Stomach (tissue), 8 donors: ENCODE measurements at regions not wholly inside any gene's neighbourhood (a gene's known extent, or its start where the extent isn't known, plus 50 kb on each side); places are given as distances from the start of the nearest gene placed in this dataset.

ENCODE experiments used
- DNase-seq, 2 donors: peaks; one replicate each; pipeline versions ENCODE4 v3.0.0 to v3.0.0-alpha.2; 2013 to 2019
- H3K27ac ChIP-seq, 5 donors: fragments of 200-600 bp in 4 of 5; sonication (generic) in 4 of 5; one replicate each; pipeline ENCODE4 v1.5.1; 2013 to 2019; ENCODE audit warnings: mild to moderate bottlenecking in 1 of 5, moderate library complexity in 1 of 5
- H3K27me3 ChIP-seq, 3 donors: fragments of 200-600 bp; sonication (generic); one replicate each; pipeline ENCODE4 v1.5.1; 2017 to 2019; ENCODE audit warnings: mixed run types in 1 of 3
- H3K36me3 ChIP-seq, 4 donors: fragments of 200-600 bp; sonication (generic); 1 replicate in 3 of 4; 2 replicates in 1 of 4; pipeline ENCODE4 v1.5.1; 2016 to 2019
- H3K4me1 ChIP-seq, 4 donors: fragments of 200-600 bp; sonication (generic); one replicate each; pipeline ENCODE4 v1.5.1; 2016 to 2019
- H3K4me3 ChIP-seq, 4 donors: fragments of 200-600 bp; sonication (generic) in 3 of 4; one replicate each; pipeline ENCODE4 v1.5.1; 2016 to 2019; ENCODE audit warnings: mild to moderate bottlenecking in 1 of 4
- H3K9me3 ChIP-seq, 4 donors: fragments of 200-600 bp; sonication (generic); one replicate each; pipeline ENCODE4 v1.5.1; 2016 to 2019
- CTCF ChIP-seq, 7 experiments: fragments of 450-650 bp in 4 of 7; fragments of 200-600 bp in 3 of 7; sonication (generic) in 3 of 7; IDR thresholded peaks; one replicate each; pipeline ENCODE4 v1.5.1; 2016 to 2019; ENCODE audit warnings: antibody characterized with exemption in 7 of 7, control low read depth in 2 of 7, mild to moderate bottlenecking in 1 of 7
- EP300 ChIP-seq: sonication (generic); formaldehyde crosslinking; IDR thresholded peaks from one replicate; pipeline ENCODE4 v1.6.1; 2017; ENCODE audit warnings: antibody characterized with exemption
- POLR2A ChIP-seq, 4 donors: fragments of 450-650 bp; IDR thresholded peaks; one replicate each; pipeline ENCODE4 v1.6.1; 2016; ENCODE audit warnings: antibody characterized with exemption in 4 of 4, control low read depth in 2 of 4, mild to moderate bottlenecking in 1 of 4, moderate library complexity in 1 of 4
- POLR2AphosphoS5 ChIP-seq, 3 donors: sonication (generic); formaldehyde crosslinking; IDR thresholded peaks; one replicate each; pipeline ENCODE4 v1.6.1; 2016; ENCODE audit warnings: antibody characterized with exemption in 3 of 3
- WGBS, 5 donors: extraction: QIAGEN DNeasy Blood & Tissue Kit in 3 of 5; methylation state at CpG; one replicate each; pipeline versions ENCODE4 v1.1.5 to v1.1.7; 2013 to 2018; 5-methylcytosine and 5-hydroxymethylcytosine counted together
- intact Hi-C: fragments of 100-400 bp; cut with DNase I; formaldehyde crosslinking; loops from one replicate; pipeline ENCODE4 v1.15.1; 2023; ENCODE audit warnings: low total_unique reads
- donor health status: healthy with polysubstance abuse.
- donor health status: Bipolar disorder and iron deficiency.
- donor health status: healthy.

GRCh38 chr2:226580403-226580802 lies 219.2 kb downstream of the IRS1 start:
- no peak overlapping the region for H3K27ac ChIP-seq
- WGBS, 5 donors, result 27 to 67% (median 46%) methylated on average over 1 of the region's 1 CpG
- no peaks in the 10 kb centered on the region for H3K36me3 ChIP-seq
- TF ChIP-seq EP300 (no peak), POLR2A (IDR thresholded peaks at IDR 0.05) (no peak), CTCF (IDR thresholded peaks at IDR 0.05) (no peak), POLR2AphosphoS5 (IDR thresholded peaks at IDR 0.05) (no peak)
- H3K4me3 ChIP-seq, result no peak overlapping the region
- no peaks in the 10 kb centered on the region for H3K27me3 ChIP-seq
- intact Hi-C loops, result no loop called here
- DNase-seq, result no peak
- peaks cover 0 to 4% (median 0%) of the 10 kb centered on the region in 4 donors for H3K4me1 ChIP-seq
- no peaks in the 10 kb centered on the region for H3K9me3 ChIP-seq

- Histone ChIP-seq H3K27ac (no peak overlapping the region), H3K4me3 (no peak overlapping the region), H3K36me3 (no peaks in the 10 kb centered on the region), H3K9me3 (no peaks in the 10 kb centered on the region), H3K27me3 (no peaks in the 10 kb centered on the region), H3K4me1 (peaks cover 0 to 4% (median 0%) of the 10 kb centered on the region in 4 donors)
- WGBS, 5 donors, result 68 to 84% (median 78%) methylated on average over 2 of the region's 2 CpGs
- no peak for TF ChIP-seq EP300
- no peak for TF ChIP-seq CTCF (IDR thresholded peaks at IDR 0.05)
- TF ChIP-seq POLR2AphosphoS5 (IDR thresholded peaks at IDR 0.05), result no peak
- TF ChIP-seq POLR2A (IDR thresholded peaks at IDR 0.05), result no peak
- intact Hi-C loops, result no loop called here
- DNase-seq, result no peak
Measured at GRCh38 chr2:226579519-226579918, 220.1 kb downstream of the IRS1 start.

DNA sequence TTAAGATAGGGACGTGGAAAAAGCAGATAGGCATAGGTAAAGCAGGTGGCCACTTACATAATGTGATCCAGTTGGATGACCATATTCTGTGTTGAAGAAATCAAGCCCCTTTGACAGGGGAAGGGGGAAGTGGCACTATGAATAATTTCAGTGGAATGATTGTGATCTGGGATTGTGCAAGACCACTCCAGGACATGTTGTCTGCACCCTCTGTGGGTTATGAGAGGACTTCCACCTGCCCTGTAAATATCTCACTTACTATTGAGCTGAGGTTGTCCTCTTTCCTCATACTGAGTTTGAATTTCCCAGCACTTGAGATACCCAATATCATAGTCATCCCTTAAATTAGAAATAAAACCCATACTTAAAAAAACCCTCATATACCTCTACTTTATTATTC lies 220.7 kb downstream of the IRS1 start:
- no peak for DNase-seq
- no peaks in the 10 kb centered on the region for H3K27me3 ChIP-seq
- H3K36me3 ChIP-seq, result no peaks in the 10 kb centered on the region
- H3K4me1 ChIP-seq, result peaks cover 0 to 4% (median 0%) of the 10 kb centered on the region in 4 donors
- 81 to 88% (median 84%) methylated on average over 1 of the region's 1 CpG for WGBS, 5 donors
- H3K4me3 ChIP-seq, result no peak overlapping the region
- no peak overlapping the region for H3K27ac ChIP-seq
- intact Hi-C loops, result no loop called here
- no peaks in the 10 kb centered on the region for H3K9me3 ChIP-seq
- TF ChIP-seq POLR2AphosphoS5 (IDR thresholded peaks at IDR 0.05), result no peak
- no peak for TF ChIP-seq EP300
- no peak for TF ChIP-seq POLR2A (IDR thresholded peaks at IDR 0.05)
- TF ChIP-seq CTCF (IDR thresholded peaks at IDR 0.05), result no peak

GRCh38 chr2:226578373-226578772 lies 221.2 kb downstream of the IRS1 start:
- intact Hi-C loops, result no loop called here
- TF ChIP-seq CTCF (IDR thresholded peaks at IDR 0.05) (no peak), POLR2A (IDR thresholded peaks at IDR 0.05) (no peak), POLR2AphosphoS5 (IDR thresholded peaks at IDR 0.05) (no peak), EP300 (no peak)
- H3K27ac ChIP-seq, result no peak overlapping the region
- no peak for DNase-seq
- no peaks in the 10 kb centered on the region for H3K9me3 ChIP-seq
- H3K4me3 ChIP-seq, result no peak overlapping the region
- peaks cover 0 to 4% (median 0%) of the 10 kb centered on the region in 4 donors for H3K4me1 ChIP-seq
- H3K27me3 ChIP-seq, result no peaks in the 10 kb centered on the region
- 81 to 91% (median 85%) methylated on average over 3 of the region's 3 CpGs for WGBS, 5 donors
- no peaks in the 10 kb centered on the region for H3K36me3 ChIP-seq
